ENCODE measurements at regions not wholly inside any gene's neighbourhood (a gene's known extent, or its start where the extent isn't known, plus 50 kb on each side); places are given as distances from the start of the nearest gene placed in this dataset.

DNA sequence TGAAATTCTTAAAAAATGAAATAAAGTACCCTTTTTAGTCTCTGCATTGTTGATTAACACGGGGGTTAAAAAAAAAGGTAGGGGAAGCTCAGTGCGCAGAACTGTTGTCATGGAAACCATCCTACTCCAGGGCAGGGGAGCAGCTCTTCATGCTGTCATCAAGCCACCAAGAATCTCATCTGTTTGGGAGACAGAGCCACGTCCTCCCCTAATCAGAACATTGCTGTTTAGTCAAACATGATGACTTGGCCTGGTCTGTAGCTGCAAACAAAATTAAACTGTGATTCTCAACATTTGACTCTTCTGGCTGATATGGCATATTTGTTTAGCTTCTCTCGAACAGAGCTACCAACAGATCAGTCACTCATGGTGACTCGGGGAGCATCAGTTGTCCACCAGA, 254.4 kb upstream of the KLF14 start:
- Histone ChIP-seq H4K20me1 (ENCODE audit: control insufficient read depth, extremely low read depth, insufficient read depth, low read length) (no peaks in the 10 kb centered on the region), H3K9ac (ENCODE audit: insufficient read depth, low read length) (no peak overlapping the region), H3K27me3 (ENCODE audit: control insufficient read depth, insufficient read depth, low read length) (no peaks in the 10 kb centered on the region), H2AFZ (ENCODE audit: low read length) (no peak overlapping the region), H3K4me1 (ENCODE audit: control insufficient read depth, extremely low read depth, insufficient read depth, low read length) (peaks cover 11% of the 10 kb centered on the region), H3K4me3 (replicated peaks in 1 of 4; ENCODE audit: control extremely low read depth in 1 of 4, insufficient read depth in 1 of 4, low read depth in 3 of 4, low read length in 4 of 4) (no peak overlapping the region), H3K27ac (ENCODE audit: insufficient read depth, low read length) (peak overlapping the region; percentile 43), H3K36me3 (ENCODE audit: control insufficient read depth, insufficient read depth, low read length) (no peaks in the 10 kb centered on the region), H3K4me2 (ENCODE audit: extremely low read depth, insufficient read depth, low read length) (peak overlapping the region; percentile 41), H3K9me3 (ENCODE audit: control insufficient read depth, insufficient read depth, low read depth, low read length) (no peaks in the 10 kb centered on the region), H3K79me2 (ENCODE audit: control insufficient read depth, insufficient read depth, low read length) (peaks cover 43% of the 10 kb centered on the region)
- peak in 1 of 2 donors; percentile 41 for DNase-seq (ENCODE audit: low read depth in 2 of 2)
- TF ChIP-seq EZH2 (IDR thresholded peaks at IDR 0.05; ENCODE audit: low read length, missing control alignments), result no peak
- TF ChIP-seq, protein P1, sequence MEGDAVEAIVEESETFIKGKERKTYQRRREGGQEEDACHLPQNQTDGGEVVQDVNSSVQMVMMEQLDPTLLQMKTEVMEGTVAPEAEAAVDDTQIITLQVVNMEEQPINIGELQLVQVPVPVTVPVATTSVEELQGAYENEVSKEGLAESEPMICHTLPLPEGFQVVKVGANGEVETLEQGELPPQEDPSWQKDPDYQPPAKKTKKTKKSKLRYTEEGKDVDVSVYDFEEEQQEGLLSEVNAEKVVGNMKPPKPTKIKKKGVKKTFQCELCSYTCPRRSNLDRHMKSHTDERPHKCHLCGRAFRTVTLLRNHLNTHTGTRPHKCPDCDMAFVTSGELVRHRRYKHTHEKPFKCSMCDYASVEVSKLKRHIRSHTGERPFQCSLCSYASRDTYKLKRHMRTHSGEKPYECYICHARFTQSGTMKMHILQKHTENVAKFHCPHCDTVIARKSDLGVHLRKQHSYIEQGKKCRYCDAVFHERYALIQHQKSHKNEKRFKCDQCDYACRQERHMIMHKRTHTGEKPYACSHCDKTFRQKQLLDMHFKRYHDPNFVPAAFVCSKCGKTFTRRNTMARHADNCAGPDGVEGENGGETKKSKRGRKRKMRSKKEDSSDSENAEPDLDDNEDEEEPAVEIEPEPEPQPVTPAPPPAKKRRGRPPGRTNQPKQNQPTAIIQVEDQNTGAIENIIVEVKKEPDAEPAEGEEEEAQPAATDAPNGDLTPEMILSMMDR (conservative IDR thresholded peaks at IDR 0.05 in 1 of 2, IDR thresholded peaks at IDR 0.05 in 1 of 2; ENCODE audit: low read depth in 1 of 2, low read length in 2 of 2), result no peak

DNA sequence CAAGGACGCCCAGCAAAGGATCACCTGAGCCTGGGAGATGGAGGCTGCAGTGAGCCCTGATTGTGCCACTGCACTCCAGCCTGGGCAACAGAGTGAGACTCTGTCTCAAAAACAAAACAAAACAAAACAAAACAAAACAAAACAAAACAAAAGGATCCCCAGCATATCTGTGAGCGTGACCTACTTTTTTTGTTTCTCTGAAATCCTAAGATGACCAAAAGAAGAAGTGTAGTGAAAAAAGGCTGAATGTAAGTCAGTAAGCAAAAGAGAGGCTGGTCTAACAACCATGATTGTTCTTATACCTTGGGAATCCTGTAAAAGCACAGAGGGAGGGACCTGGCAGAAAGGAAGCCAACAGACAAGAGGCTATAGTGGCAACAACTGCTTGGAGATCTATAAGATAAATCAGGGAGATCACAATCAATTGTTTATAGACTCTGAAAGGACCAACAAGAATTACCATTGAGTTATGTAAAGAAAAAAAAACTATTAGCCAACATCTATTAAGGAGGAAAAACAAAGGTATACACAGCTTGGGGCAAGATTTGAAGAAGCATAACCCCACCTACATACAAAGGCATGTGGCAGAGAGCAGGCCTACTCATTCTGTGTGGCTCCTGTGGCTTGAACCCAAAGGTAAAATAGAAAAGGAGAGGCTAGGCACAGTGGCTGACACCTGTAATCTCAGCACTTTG, 255.2 kb upstream of the KLF14 start:
- Histone ChIP-seq H3K9ac (ENCODE audit: insufficient read depth, low read length) (no peak overlapping the region), H2AFZ (ENCODE audit: low read length) (no peak overlapping the region), H3K4me1 (ENCODE audit: control insufficient read depth, extremely low read depth, insufficient read depth, low read length) (peaks cover 11% of the 10 kb centered on the region), H3K4me2 (ENCODE audit: extremely low read depth, insufficient read depth, low read length) (no peak overlapping the region), H3K9me3 (ENCODE audit: control insufficient read depth, insufficient read depth, low read depth, low read length) (no peaks in the 10 kb centered on the region), H3K79me2 (ENCODE audit: control insufficient read depth, insufficient read depth, low read length) (peaks cover 47% of the 10 kb centered on the region), H3K4me3 (replicated peaks in 1 of 4; ENCODE audit: control extremely low read depth in 1 of 4, insufficient read depth in 1 of 4, low read depth in 3 of 4, low read length in 4 of 4) (no peak overlapping the region), H3K27me3 (ENCODE audit: control insufficient read depth, insufficient read depth, low read length) (no peaks in the 10 kb centered on the region), H3K36me3 (ENCODE audit: control insufficient read depth, insufficient read depth, low read length) (no peaks in the 10 kb centered on the region), H4K20me1 (ENCODE audit: control insufficient read depth, extremely low read depth, insufficient read depth, low read length) (no peaks in the 10 kb centered on the region), H3K27ac (ENCODE audit: insufficient read depth, low read length) (peak overlapping the region; percentile 43)
- no peak for TF ChIP-seq EZH2 (IDR thresholded peaks at IDR 0.05; ENCODE audit: low read length, missing control alignments)
- TF ChIP-seq, protein P1 (conservative IDR thresholded peaks at IDR 0.05 in 1 of 2, IDR thresholded peaks at IDR 0.05 in 1 of 2; ENCODE audit: low read depth in 1 of 2, low read length in 2 of 2), result no peak
- DNase-seq (ENCODE audit: low read depth in 2 of 2), result no peak

DNA sequence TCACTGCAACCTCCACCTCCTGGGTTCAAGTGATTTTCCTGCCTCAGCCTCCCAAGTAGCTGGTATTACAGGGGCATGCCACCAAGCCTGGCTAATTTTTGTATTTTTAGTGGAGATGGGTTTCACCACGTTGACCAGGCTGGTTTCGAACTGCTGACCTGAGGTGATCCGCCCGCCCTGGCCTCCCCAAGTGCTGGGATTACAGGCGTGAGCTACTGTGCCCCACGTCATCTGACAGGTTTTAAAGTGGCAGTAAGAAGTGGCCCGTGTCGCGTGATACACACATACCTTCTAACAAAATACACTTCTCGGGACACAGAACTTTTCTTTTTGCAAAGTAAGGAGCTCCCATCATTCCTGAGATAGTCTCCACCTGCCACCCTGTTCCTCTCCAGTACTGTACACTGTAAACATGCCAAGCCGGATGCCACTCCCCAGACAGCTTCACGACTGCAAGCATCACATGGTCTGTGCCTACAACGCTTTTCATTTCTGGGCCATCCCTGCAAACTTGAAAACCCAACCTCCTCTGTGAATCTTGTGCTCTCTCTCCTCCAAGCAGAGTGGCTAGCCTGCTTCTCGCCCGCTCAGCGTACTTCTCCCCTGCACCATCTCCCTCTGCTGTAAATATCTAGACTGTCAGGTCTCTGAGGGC, 256.3 kb upstream of the KLF14 start:
- H3K9me3 ChIP-seq (ENCODE audit: control insufficient read depth, insufficient read depth, low read depth, low read length), result no peaks in the 10 kb centered on the region
- peaks cover 49% of the 10 kb centered on the region for H3K79me2 ChIP-seq (ENCODE audit: control insufficient read depth, insufficient read depth, low read length)
- peaks cover 13% of the 10 kb centered on the region for H3K4me1 ChIP-seq (ENCODE audit: control insufficient read depth, extremely low read depth, insufficient read depth, low read length)
- no peak overlapping the region for H3K27ac ChIP-seq (ENCODE audit: insufficient read depth, low read length)
- TF ChIP-seq EZH2 (IDR thresholded peaks at IDR 0.05; ENCODE audit: low read length, missing control alignments), result no peak
- no peak overlapping the region for H3K9ac ChIP-seq (ENCODE audit: insufficient read depth, low read length)
- no peaks in the 10 kb centered on the region for H3K27me3 ChIP-seq (ENCODE audit: control insufficient read depth, insufficient read depth, low read length)
- no peak overlapping the region for H3K4me2 ChIP-seq (ENCODE audit: extremely low read depth, insufficient read depth, low read length)
- H3K4me3 ChIP-seq (replicated peaks in 1 of 4; ENCODE audit: control extremely low read depth in 1 of 4, insufficient read depth in 1 of 4, low read depth in 3 of 4, low read length in 4 of 4), result no peak overlapping the region
- no peak for DNase-seq (ENCODE audit: low read depth in 2 of 2)
- H3K36me3 ChIP-seq (ENCODE audit: control insufficient read depth, insufficient read depth, low read length), result no peaks in the 10 kb centered on the region
- H4K20me1 ChIP-seq (ENCODE audit: control insufficient read depth, extremely low read depth, insufficient read depth, low read length), result no peaks in the 10 kb centered on the region
- H2AFZ ChIP-seq (ENCODE audit: low read length), result no peak overlapping the region
